ENCODE measurements at regions not wholly inside any gene's neighbourhood (a gene's known extent, or its start where the extent isn't known, plus 50 kb on each side); places are given as distances from the start of the nearest gene placed in this dataset.
"Not testable (repeated sequence)": the region's sequence is repeated elsewhere in the genome, so short reads cannot be mapped to it uniquely, and the experiment has no call there.

- DNase-seq (ENCODE audit: extremely low read depth in 1 of 2, low read depth in 1 of 2): no peak
Measured at GRCh38 chr4:106604319-106605051, 235.9 kb upstream of the GIMD1 start.

DNA sequence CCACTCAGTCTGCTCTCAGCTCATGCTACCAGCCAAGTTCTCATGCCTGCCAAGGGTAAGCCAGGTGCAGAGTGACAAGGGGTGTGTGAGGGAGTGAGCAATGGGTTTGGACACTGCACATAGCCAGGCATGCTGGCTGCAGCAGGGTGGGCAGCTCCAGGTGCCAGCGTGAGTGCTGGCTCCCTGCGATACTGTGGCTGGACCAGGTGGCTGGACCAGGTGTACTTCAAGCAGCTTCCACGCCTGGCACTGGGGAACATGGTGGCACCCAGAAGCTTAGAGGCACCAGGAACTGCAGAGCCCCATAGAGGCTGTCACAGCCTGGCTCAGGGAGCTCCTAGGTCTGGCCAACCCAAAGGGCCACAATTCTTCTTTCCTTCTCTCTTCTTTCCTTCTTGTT, 234.9 kb upstream of the GIMD1 start:
- no peak for DNase-seq (ENCODE audit: extremely low read depth in 1 of 2, low read depth in 1 of 2)

- no peak for DNase-seq (ENCODE audit: extremely low read depth in 1 of 2, low read depth in 1 of 2)
Measured at GRCh38 chr4:106602711-106603110, 234.1 kb upstream of the GIMD1 start.

DNA sequence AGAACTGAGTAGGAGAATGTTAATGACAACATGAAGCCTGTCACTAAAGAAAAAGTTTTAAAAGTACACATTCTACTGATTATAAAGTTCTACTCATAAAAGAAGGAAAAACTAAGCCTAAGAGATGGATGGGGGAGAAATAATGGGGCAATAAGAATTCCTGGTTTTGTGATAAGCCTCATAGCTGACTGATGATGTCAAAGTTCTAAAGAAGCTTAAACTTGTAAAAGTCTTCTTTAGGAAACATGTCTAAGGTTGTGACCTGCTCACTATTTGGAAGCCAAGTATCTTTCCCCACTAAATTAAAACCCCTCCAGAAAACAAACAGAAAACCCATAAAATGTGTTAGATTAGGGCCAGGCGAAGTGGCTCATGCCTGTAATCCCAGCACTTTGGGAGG, 232.9 kb upstream of the GIMD1 start:
- DNase-seq (ENCODE audit: extremely low read depth in 1 of 2, low read depth in 1 of 2): no peak

GRCh38 chr4:106595906-106596305, 227.3 kb upstream of the GIMD1 start:
- no peak for DNase-seq (ENCODE audit: extremely low read depth in 1 of 2, low read depth in 1 of 2)

DNA sequence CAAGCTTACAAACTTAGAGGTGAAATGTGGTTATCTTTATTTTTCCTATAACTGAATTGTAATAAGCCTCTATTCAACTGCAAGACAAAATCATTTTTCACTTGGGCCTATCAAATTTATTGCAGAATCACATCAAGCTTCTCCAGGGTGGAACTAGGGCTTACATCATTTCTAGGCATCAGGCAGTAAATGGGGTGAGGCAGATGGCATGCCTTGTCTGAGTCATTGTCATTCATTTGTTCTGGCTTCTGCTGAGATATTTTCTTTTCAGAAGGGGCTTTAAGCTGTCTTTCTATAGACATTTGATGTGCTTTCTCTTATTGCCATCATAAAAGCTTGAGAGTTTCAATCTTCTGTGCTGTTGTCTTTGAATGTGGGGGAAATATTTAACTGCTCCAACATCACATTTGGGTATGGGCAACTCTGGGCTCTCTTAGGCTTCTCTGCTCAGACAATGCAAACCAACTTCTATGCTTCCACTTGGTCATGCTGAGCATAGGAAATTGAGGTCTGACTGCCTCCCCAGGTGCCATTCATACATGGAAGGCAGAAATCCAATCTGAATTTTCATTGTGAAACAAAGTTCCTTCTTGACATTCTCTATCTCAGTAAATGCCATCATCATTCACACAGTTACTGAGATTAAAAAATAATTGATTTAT, 225.8 kb upstream of the GIMD1 start:
- DNase-seq (ENCODE audit: extremely low read depth in 1 of 2, low read depth in 1 of 2): no peak

DNA sequence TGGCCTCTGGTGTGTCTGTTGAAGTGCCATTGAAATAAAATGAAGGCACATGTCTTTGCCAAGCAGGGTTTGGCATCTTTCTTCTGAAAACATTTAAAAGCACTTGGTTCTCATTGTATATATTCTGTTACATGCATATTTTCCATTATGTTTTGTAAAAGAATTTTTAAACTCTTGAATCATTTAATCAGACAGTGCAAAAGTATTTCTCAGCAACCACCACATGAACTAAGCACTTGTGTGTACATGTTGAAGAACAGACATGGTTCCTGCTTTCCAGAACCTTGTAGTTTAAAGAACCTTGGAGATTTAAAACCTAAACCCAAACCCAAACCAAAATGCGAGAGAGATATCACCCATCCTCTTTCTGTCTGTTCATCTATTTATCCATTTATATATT, 220.3 kb upstream of the GIMD1 start:
- no peak for DNase-seq (ENCODE audit: extremely low read depth in 1 of 2, low read depth in 1 of 2)

- DNase-seq (ENCODE audit: extremely low read depth in 1 of 2, low read depth in 1 of 2): no peak
Measured at GRCh38 chr4:106587558-106587957, 219.0 kb upstream of the GIMD1 start.

- DNase-seq (ENCODE audit: extremely low read depth in 1 of 2, low read depth in 1 of 2): no peak
Measured at GRCh38 chr4:106585915-106586349, 217.4 kb upstream of the GIMD1 start.

DNA sequence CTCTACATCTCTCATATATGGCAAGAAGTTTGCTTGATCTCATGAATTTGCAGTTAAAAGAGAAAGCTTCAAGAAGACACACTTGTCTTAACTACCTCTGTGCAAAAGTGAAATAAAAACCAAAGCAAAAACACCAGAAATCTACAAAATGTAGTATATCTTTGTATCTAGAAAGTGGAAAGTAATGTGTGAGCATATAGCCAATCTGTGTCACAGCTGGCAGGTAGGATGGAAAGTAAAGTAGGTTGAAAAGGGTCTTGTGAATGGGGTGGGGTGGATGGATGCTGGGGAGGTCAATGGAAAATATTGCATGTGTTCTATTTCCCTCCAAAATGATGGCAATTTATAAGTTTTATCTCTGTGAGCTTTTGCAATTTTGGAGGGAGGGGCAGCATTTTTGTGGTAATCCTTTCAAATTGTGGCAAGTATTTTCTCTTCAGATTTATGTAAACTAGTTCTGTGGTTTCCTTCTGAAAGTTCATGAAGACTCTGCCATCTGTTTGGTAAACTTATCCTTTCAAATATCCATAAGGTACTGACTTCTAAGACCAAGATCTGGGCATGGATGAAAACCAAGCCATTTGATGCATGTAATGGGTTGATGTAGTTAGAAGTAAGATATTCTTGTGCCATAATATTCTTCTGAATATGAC, 215.9 kb upstream of the GIMD1 start:
- DNase-seq (ENCODE audit: extremely low read depth in 1 of 2, low read depth in 1 of 2): no peak

- DNase-seq (ENCODE audit: extremely low read depth in 1 of 2, low read depth in 1 of 2): no peak
Measured at GRCh38 chr4:106583567-106583966, 215.0 kb upstream of the GIMD1 start.

DNA sequence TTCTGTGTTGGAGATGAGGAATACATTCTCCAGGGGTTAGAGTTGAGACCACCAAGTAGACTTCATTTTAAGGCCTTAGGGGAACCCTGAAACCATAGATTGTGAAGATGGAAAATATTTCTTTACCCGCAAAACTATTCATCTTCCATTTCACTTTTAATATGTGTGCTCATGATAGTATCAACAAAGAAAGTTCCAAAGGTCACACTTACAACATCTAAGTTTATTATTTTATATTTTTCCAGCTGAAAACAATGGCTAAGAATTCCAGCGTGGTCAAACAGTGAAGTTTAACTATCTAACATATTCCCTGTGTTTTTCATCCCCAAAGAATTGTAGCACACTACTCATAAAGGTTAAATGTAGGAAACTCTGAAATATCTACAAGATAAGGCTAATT, 214.5 kb upstream of the GIMD1 start:
- DNase-seq (ENCODE audit: extremely low read depth in 1 of 2, low read depth in 1 of 2): no peak

- no peak for DNase-seq (ENCODE audit: extremely low read depth in 1 of 2, low read depth in 1 of 2)
Measured at GRCh38 chr4:106582103-106582502, 213.5 kb upstream of the GIMD1 start.

DNA sequence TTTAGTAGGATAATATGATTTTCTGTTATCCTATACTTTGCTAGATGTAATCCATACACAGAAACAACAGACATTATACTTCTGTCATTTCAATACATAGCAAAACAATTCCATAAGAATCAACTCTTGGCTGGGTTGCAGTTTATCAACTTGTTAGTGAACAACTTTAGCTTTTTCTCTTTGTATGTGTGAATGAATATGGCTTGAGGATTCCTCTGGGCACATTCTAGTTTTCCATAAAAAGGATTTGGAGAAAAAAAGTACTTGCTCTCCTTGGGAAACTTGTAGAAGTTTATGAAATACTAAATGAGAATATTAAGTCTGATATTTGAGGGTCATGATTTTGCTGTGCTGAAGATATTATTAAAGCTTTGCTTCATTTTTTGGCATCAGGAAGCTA, 210.7 kb upstream of the GIMD1 start:
- no peak for DNase-seq (ENCODE audit: extremely low read depth in 1 of 2, low read depth in 1 of 2)

DNA sequence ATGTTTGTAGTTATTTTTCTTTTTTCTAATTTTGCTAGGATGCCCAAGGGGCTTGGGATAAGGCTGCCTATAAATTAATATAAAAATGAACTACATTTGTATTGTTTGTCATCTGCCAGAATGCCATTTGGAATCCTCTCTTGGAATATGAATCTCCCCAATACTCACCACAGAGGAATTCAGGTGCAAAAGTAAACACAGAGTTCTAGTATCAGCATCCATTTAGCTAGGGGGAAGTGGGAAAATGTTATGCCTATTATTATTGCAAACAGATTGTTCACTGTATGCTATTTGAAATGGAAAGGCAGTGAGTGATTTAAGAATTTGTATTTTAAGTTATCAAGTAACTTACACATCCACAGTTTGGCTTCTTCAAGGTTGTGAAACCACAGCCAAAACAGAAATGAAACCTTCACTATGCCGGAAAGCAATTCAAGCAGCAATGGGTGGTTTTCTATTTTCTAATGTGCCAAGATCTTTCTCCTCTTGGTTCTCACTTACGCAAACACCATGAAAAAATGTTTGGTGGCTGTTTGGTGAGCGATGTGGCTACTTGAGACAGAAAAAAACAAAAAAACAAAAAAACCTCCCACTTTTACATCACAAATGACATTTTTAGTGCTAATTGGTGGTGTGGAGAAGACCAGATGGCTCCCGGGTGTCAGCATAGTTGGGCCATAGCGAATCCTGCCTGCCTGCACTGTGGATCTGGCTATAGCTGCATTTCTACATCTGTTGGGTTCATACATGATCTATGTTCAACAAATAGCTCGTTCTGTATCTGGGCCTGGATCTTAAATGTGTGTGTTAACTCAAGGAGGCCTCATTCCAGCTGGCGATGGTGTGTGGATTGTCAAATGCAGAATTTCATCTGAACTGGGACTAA, 200.8 kb upstream of the GIMD1 start:
- DNase-seq (ENCODE audit: extremely low read depth in 1 of 2, low read depth in 1 of 2): no peak

DNA sequence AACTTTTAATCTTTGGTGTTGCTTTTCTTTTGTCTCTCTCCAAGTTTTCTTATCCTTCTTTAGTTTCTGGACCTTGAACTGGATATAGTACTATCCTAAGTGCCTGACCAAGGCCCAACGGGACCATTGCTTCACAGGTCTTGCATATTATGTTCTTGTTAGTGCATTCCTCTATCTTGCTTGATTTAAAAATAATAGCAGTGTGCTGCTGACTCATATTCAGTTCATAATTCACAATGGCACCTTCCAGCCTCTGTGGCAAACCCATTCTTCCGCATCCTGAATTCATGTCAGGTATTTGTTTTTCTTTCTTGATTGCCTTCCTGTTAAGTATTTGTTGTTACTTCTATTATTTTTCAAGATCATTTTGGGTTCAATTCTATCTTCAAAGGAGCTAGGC, 197.1 kb upstream of the GIMD1 start:
- DNase-seq (ENCODE audit: extremely low read depth in 1 of 2, low read depth in 1 of 2): no peak

DNA sequence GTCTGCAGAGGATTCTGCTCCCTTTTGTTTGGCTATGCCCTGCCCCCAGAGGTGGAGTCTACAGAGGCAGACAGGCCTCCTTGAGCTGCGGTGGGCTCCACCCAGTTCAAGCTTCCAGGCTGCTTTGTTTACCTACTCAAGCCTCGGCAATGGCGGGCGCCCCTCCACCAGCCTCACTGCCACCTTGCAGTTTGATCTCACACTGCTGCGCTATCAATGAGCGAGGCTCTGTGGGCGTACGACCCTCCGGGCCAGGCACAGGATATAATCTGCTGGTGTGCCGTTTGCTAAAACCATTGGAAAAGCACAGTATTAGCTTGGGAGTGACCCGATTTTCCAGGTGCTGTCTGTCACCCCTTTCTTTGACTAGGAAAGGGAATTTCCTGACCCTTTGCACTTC, 195.1 kb upstream of the GIMD1 start:
- not testable (repeated sequence) for DNase-seq (ENCODE audit: extremely low read depth in 1 of 2, low read depth in 1 of 2)

DNA sequence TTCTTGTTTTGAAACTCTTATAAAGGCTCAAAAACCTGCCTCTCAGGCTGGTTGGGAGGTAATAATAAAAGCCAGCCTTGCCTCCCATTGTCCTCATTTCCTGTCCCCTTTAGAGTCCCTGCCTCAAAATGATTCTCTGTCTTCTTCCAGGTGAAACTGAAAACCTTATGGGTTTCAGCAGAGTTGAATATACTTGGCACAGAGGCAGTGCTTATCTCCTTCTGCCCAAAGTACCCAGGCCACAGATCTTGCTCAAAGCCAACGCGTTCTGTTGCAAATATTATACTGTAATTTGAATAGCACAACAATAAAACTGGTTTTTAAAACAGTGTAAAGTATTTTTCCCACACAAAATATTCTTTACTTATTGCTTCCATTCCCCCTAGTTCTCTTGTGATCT, 183.1 kb upstream of the GIMD1 start:
- DNase-seq (ENCODE audit: extremely low read depth in 1 of 2, low read depth in 1 of 2): no peak

DNA sequence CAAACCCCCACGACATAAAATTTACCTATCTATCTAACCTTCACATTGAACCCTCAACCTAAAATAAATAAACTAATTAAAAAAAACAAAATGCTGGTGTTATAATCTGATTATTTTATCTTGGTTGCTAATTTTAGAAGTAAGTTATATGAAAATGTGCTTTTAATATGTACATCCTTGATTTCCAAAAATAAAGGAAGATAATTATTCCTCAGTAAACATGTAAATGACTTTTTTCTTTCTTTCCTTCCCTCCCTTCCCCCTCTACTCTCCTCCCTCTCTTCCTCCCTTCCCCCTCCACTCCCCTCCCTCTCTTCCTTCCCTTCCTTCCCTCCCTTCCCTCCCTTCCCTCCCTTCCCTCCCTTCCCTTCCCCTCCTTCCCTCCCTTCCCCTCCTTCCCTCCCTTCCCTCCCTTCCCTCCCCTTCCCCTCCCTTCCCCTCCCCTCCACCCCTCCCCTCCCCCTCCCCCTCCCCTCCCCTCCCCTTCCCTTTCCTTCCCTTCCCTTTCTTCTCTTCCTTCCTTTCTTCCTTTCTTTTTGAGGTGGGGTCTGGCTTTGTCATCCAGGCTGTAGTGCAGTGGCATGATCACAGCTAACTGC, 180.0 kb upstream of the GIMD1 start:
- DNase-seq (ENCODE audit: extremely low read depth in 1 of 2, low read depth in 1 of 2): no peak

GRCh38 chr4:106546370-106546769, 177.8 kb upstream of the GIMD1 start:
- no peak for DNase-seq (ENCODE audit: extremely low read depth in 1 of 2, low read depth in 1 of 2)

- DNase-seq (ENCODE audit: extremely low read depth in 1 of 2, low read depth in 1 of 2): not testable (repeated sequence)
Measured at GRCh38 chr4:106542609-106543008, 174.0 kb upstream of the GIMD1 start.
